Mucosa of descending colon (tissue), 3 donors: ENCODE measurements at regions not wholly inside any gene's neighbourhood (a gene's known extent, or its start where the extent isn't known, plus 50 kb on each side); places are given as distances from the start of the nearest gene placed in this dataset.
"Not testable (repeated sequence)": the region's sequence is repeated elsewhere in the genome, so short reads cannot be mapped to it uniquely, and the experiment has no call there.

Source experiments
- ATAC-seq: fragments of 200-7000 bp; cut with Tn5 transposase; one replicate; pipeline ENCODE4 v1.9.1; 2020; ENCODE audit warnings: mild to moderate bottlenecking, moderate library complexity
- DNase-seq, 3 donors: peaks; one replicate each; pipeline ENCODE4 v3.0.0-alpha.2; 2020
- H3K36me3 ChIP-seq: fragments of 200-600 bp; one replicate; pipeline ENCODE4 v1.8.0; 2021; ENCODE audit warnings: low read depth, mild to moderate bottlenecking
- H3K4me1 ChIP-seq: fragments of 200-600 bp; one replicate; pipeline ENCODE4 v1.8.0; 2021; ENCODE audit warnings: low read depth, mild to moderate bottlenecking
- H3K4me3 ChIP-seq: fragments of 200-600 bp; one replicate; pipeline ENCODE4 v1.8.0; 2021; ENCODE audit warnings: mild to moderate bottlenecking
- H3K9me3 ChIP-seq: fragments of 200-600 bp; one replicate; pipeline ENCODE4 v1.8.0; 2021; ENCODE audit warnings: mild to moderate bottlenecking
- intact Hi-C, 2 donors: fragments of 100-400 bp; cut with DNase I in 1 of 2; cut with micrococcal nuclease in 1 of 2; formaldehyde crosslinking; loops; one replicate each; pipeline versions ENCODE4 v1.11.0 to v1.11.1; 2022; cut with DNase I, micrococcal nuclease
- TF ChIP-seq, protein P1 (sequence below): fragments of 200-600 bp; IDR thresholded peaks from one replicate; pipeline ENCODE4 v1.8.0; 2022; ENCODE audit warnings: antibody characterized with exemption, mild to moderate bottlenecking
- donor health status: DM: no; HTN: no; CAD: no; lungs with moderate emphysema.
- donor health status: DM: no; HTN: no; CAD: no.
- donor health status: DM: no; HTN: yes; CAD: no.

DNA sequence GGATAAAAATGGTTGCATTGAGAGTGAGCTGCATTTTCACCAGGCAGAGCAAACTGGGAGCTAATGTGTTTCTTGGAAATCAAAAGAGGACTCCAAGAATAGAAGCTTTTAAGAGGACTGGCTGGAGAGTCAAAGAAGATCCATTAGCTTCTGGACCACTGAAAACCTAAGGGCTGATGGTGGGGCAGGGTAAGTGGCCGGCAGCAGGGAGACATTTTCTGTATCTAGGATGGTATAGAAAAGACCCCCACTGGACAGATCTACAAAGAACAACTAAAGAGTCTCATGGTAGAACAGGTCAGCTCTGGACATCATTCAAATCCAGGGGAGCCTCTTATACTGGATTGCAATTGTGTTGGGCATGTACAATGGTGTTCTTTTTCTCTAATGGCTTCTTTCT is 262.3 kb downstream of the PTGER3 start:
- Histone ChIP-seq H3K4me1 (no peaks in the 10 kb centered on the region), H3K9me3 (no peaks in the 10 kb centered on the region), H3K4me3 (no peak overlapping the region), H3K36me3 (no peaks in the 10 kb centered on the region)
- ATAC-seq (no peak), DNase-seq (no peak)
- intact Hi-C loops = no loop called here
- TF ChIP-seq, protein P1, sequence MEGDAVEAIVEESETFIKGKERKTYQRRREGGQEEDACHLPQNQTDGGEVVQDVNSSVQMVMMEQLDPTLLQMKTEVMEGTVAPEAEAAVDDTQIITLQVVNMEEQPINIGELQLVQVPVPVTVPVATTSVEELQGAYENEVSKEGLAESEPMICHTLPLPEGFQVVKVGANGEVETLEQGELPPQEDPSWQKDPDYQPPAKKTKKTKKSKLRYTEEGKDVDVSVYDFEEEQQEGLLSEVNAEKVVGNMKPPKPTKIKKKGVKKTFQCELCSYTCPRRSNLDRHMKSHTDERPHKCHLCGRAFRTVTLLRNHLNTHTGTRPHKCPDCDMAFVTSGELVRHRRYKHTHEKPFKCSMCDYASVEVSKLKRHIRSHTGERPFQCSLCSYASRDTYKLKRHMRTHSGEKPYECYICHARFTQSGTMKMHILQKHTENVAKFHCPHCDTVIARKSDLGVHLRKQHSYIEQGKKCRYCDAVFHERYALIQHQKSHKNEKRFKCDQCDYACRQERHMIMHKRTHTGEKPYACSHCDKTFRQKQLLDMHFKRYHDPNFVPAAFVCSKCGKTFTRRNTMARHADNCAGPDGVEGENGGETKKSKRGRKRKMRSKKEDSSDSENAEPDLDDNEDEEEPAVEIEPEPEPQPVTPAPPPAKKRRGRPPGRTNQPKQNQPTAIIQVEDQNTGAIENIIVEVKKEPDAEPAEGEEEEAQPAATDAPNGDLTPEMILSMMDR = no peak

DNA sequence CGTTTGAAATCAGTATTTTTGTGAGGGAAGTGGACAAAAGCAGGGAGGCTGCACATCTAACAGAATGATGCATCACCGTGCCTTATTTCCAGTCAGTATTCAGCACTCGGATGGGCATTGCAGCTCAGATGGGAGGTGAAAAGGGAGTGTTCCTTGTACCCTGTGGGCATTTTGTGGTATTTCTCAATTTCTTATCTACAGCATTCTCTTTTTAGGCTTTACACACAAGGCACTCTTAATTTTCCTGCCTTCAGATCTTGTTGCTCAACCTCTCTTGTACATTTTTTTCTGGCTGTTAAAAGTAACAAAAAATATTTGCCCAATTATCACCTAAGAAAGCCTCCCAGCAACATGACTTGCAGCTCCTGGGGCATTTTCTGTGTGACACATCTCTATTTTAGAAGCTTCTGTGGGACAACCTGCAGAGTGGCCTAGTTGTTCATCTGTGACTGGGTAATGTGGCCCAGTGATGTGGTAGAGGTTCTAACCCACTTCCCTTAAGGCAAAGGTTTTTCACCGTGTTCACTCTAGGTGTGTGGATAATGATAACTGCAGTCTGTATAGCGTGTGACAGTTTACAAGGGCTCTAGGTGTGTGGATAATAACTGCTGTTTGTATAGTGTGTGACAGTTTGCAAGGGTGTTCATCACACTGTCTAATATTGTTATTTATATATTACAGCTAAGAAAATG is 257.2 kb downstream of the PTGER3 start:
- Histone ChIP-seq H3K36me3 (no peaks in the 10 kb centered on the region), H3K4me1 (no peaks in the 10 kb centered on the region), H3K4me3 (no peak overlapping the region), H3K9me3 (no peaks in the 10 kb centered on the region)
- ATAC-seq (no peak), DNase-seq (no peak)
- TF ChIP-seq, protein P1 = no peak
- intact Hi-C loops = no loop called here

DNA sequence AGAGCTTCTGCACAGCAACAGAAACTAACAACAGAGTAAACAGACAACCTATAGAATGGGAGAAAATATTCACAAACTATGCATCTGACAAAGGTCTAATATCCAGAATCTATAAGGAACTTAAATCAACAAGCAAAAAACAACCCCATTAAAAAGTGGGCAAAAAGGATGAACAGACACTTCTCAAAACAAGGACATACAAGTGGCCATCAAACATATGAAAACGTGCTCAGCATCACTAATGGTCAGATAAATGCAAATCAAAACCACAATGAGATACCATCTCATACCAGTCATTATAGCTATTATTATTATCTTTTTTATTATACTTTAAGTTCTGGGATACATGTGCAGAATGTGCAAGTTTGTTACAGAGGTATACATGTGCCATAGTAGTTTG is 252.6 kb downstream of the PTGER3 start:
- DNase-seq, intact Hi-C loops, ATAC-seq, H3K4me1 ChIP-seq, H3K36me3 ChIP-seq, H3K4me3 ChIP-seq, H3K9me3 ChIP-seq: not testable (repeated sequence)

DNA sequence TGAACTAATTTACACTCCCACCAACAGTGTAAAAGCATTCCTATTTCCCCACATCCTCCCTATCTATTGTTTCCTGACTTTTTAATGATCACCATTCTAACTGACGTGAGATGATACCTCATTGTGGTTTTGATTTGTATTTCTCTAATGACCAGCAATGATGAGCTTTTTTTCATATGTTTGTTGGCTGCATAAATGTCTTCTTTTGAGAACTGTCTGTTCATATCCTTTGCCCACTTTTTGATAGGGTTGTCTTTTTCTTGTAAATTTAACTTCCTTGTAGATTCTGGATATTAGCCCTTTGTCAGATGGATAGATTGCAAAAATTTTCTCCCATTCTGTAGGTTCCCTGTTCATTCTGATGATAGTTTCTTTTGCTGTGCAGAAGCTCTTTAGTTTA is 251.3 kb downstream of the PTGER3 start:
- DNase-seq, H3K36me3 ChIP-seq, H3K4me3 ChIP-seq, H3K4me1 ChIP-seq, ATAC-seq, intact Hi-C loops, H3K9me3 ChIP-seq: not testable (repeated sequence)

DNA sequence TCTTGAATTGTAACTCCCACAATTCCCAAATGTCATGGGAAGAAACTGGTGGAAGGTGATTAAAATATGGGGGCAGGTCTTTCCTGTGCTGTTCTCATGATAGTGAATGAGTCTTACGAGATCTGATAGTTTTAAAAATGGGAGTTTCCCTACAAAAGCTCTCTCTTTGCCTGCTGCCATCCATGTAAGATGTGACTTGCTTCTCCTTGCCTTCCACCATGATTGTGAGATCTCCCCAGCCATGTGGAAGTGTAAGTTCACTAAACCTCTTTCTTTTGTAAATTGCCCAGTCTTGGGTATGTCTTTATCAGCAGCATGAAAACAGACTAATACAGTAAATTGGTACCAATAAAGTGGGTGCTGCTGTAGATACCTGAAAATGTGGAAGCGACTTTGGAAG is 245.0 kb downstream of the PTGER3 start:
- intact Hi-C loops = not testable (repeated sequence)

DNA sequence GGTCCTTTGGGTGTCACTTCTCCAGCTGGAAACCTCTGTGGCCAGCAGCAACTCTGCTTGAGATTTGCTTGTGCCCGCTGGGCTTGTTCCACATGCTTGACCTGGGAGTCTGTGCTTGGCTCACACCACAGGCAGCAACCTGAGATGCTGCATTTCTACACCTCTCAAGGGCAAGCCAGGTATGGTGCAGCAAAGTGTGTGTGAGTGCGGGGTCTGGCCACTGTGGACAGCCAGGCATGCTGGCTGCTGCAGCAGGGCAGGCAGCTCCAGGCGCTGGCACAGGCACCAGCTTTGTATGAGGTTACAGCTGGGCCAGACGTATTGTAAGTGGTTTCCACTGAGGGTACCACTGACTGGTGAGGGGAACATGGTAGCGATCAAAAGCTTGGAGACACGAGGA is 242.0 kb downstream of the PTGER3 start:
- TF ChIP-seq, protein P1 = no peak
- ATAC-seq (no peak), DNase-seq (no peak)
- no peak overlapping the region for H3K4me3 ChIP-seq
- H3K9me3 ChIP-seq = no peaks in the 10 kb centered on the region
- no peaks in the 10 kb centered on the region for H3K36me3 ChIP-seq
- intact Hi-C loops = no loop called here
- H3K4me1 ChIP-seq = no peaks in the 10 kb centered on the region

More for the DNA sequence above, 245.0 kb downstream of the PTGER3 start:
- H3K4me3 ChIP-seq, ATAC-seq, H3K36me3 ChIP-seq, H3K4me1 ChIP-seq, DNase-seq, H3K9me3 ChIP-seq: not testable (repeated sequence)

DNA sequence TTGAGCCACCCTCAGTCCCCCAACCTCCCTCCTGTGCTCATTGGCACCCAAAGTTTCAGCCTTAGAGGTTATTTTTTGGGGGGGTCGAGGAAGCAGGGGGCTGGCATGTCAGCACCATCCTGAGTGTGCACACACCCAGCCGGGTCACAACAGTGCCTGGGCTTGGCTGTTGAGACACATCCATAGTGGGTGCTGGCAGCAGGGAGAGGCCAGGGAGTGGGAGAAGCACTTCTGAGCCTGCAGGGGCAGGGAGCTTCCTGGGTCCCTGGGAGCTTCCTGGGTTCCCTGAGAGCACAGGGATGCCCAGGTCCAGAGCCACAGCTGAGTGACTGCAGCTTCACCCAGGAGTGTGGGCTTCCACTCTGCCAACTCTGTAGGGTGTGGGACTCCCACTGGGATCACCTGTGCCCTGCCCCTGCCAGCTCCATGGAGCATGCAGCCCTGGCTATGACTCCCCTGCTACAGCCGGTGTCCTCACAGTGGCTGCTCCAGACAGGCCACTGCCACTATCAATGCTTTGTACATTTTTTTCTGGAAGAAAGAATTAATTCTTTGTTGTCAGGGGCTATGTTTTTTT is 240.4 kb downstream of the PTGER3 start:
- H3K4me1 ChIP-seq = no peaks in the 10 kb centered on the region
- H3K4me3 ChIP-seq = no peak overlapping the region
- TF ChIP-seq, protein P1 = no peak
- ATAC-seq = no peak
- no peak for DNase-seq
- no peaks in the 10 kb centered on the region for H3K9me3 ChIP-seq
- no peaks in the 10 kb centered on the region for H3K36me3 ChIP-seq
- intact Hi-C loops = no loop called here
